ENCODE measurements at regions not wholly inside any gene's neighbourhood (a gene's known extent, or its start where the extent isn't known, plus 50 kb on each side); places are given as distances from the start of the nearest gene placed in this dataset.

DNA sequence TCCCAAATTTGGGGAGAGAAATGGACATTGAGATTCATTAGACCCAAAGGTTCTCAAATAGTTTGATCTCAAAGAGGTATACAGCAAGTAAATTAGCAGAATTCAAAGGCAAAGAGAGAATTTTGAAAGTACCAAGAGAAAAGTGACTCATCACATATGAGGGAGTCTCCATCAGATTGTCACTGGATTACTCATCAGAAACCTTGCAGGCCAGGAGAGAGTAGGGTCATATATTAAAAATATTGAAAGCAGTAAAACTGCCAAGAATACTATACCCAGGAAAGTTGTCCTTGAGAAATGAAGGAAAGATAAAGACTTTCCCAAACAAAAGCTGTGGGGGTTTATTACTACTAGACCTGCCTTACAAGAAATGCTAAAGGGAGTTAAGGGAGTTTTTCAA lies 140.6 kb downstream of the TMEM168 start:
- TF ChIP-seq, protein P1, sequence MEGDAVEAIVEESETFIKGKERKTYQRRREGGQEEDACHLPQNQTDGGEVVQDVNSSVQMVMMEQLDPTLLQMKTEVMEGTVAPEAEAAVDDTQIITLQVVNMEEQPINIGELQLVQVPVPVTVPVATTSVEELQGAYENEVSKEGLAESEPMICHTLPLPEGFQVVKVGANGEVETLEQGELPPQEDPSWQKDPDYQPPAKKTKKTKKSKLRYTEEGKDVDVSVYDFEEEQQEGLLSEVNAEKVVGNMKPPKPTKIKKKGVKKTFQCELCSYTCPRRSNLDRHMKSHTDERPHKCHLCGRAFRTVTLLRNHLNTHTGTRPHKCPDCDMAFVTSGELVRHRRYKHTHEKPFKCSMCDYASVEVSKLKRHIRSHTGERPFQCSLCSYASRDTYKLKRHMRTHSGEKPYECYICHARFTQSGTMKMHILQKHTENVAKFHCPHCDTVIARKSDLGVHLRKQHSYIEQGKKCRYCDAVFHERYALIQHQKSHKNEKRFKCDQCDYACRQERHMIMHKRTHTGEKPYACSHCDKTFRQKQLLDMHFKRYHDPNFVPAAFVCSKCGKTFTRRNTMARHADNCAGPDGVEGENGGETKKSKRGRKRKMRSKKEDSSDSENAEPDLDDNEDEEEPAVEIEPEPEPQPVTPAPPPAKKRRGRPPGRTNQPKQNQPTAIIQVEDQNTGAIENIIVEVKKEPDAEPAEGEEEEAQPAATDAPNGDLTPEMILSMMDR (IDR thresholded peaks at IDR 0.05) = no peak
- no peak for TF ChIP-seq POLR2A (IDR thresholded peaks at IDR 0.05)

All from lower leg skin (tissue), 3 donors.